ENCODE measurements at regions not wholly inside any gene's neighbourhood (a gene's known extent, or its start where the extent isn't known, plus 50 kb on each side); places are given as distances from the start of the nearest gene placed in this dataset.

DNA sequence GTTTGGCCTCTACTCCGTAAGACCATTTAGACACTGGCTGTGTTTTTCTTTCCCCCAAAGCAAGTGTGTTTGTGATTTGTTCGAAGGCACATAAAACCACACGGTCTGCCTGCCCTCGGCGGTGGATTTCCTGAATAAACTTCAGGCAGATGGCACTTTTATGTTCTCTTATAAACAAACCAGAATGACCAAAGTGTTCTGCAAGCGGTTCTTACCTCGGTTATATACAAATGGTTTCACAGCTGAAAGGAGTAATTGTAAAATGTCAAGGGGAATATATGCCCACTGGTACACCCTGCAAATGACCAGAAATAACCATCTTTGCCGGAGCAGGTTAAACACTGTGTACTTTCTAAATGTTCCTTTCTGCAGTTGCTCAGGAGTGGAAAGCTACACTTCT, 1475.8 kb upstream of the TMEM132C start:
- TF ChIP-seq, protein P1, sequence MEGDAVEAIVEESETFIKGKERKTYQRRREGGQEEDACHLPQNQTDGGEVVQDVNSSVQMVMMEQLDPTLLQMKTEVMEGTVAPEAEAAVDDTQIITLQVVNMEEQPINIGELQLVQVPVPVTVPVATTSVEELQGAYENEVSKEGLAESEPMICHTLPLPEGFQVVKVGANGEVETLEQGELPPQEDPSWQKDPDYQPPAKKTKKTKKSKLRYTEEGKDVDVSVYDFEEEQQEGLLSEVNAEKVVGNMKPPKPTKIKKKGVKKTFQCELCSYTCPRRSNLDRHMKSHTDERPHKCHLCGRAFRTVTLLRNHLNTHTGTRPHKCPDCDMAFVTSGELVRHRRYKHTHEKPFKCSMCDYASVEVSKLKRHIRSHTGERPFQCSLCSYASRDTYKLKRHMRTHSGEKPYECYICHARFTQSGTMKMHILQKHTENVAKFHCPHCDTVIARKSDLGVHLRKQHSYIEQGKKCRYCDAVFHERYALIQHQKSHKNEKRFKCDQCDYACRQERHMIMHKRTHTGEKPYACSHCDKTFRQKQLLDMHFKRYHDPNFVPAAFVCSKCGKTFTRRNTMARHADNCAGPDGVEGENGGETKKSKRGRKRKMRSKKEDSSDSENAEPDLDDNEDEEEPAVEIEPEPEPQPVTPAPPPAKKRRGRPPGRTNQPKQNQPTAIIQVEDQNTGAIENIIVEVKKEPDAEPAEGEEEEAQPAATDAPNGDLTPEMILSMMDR (IDR thresholded peaks at IDR 0.05; ENCODE audit: low read depth, low read length): no peak
- no peak for TF ChIP-seq POLR2A (IDR thresholded peaks at IDR 0.05; ENCODE audit: extremely low read depth, insufficient read length)
